H9 (cell line): ENCODE measurements at regions not wholly inside any gene's neighbourhood (a gene's known extent, or its start where the extent isn't known, plus 50 kb on each side); places are given as distances from the start of the nearest gene placed in this dataset.

ENCODE experiments used
- DNase-seq: peaks from one replicate; pipeline ENCODE4 v3.0.0-alpha.2; 2017
- H2AFZ ChIP-seq: one replicate; pipeline ENCODE4 v1.6.1; 2013; ENCODE audit warnings: mild to moderate bottlenecking, low read length, control low read depth, moderate library complexity
- H2AK5ac ChIP-seq: 2 replicates; pipeline ENCODE4 v1.6.1; 2013; ENCODE audit warnings: low read length, control low read depth, mixed read lengths; ENCODE audit not compliant: insufficient read length
- H2BK120ac ChIP-seq: one replicate; pipeline ENCODE4 v1.6.1; 2013; ENCODE audit warnings: low read depth, mild to moderate bottlenecking, low read length, control low read depth, inconsistent platforms; ENCODE audit not compliant: poor library complexity, severe bottlenecking
- H2BK12ac ChIP-seq: 2 replicates; pipeline ENCODE4 v1.6.1; 2013; ENCODE audit warnings: low read length, control low read depth, mixed read lengths, low read depth; ENCODE audit not compliant: insufficient read length
- H2BK15ac ChIP-seq: 2 replicates; pipeline ENCODE4 v1.6.1; 2013; ENCODE audit warnings: low read depth, low read length, control low read depth
- H2BK20ac ChIP-seq: one replicate; pipeline ENCODE4 v1.6.1; 2013; ENCODE audit warnings: low read depth, mild to moderate bottlenecking, low read length, control low read depth, inconsistent platforms; ENCODE audit not compliant: poor library complexity, severe bottlenecking
- H2BK5ac ChIP-seq: 2 replicates; pipeline ENCODE4 v1.6.1; 2013; ENCODE audit warnings: low read length, control low read depth, mixed read lengths; ENCODE audit not compliant: insufficient read length
- H3K14ac ChIP-seq: 2 replicates; pipeline ENCODE4 v1.6.1; 2013; ENCODE audit warnings: low read length, control low read depth; ENCODE audit not compliant: insufficient read depth
- H3K18ac ChIP-seq: 2 replicates; pipeline ENCODE4 v1.6.1; 2013; ENCODE audit warnings: low read depth, mild to moderate bottlenecking, mixed read lengths, low read length, control low read depth; ENCODE audit not compliant: insufficient read length
- H3K23ac ChIP-seq: 2 replicates; pipeline ENCODE4 v1.6.1; 2013; ENCODE audit warnings: low read length, control low read depth, mixed read lengths, low read depth; ENCODE audit not compliant: insufficient read length
- H3K23me2 ChIP-seq: 2 replicates; pipeline ENCODE4 v1.6.1; 2013; ENCODE audit warnings: low read depth, mild to moderate bottlenecking, mixed read lengths, low read length, control low read depth; ENCODE audit not compliant: insufficient read length, poor library complexity, severe bottlenecking
- H3K27ac ChIP-seq: 2 replicates; pipeline ENCODE4 v1.5.1; 2013; ENCODE audit warnings: low read length, control low read depth, mixed read lengths, low read depth; ENCODE audit not compliant: insufficient read length
- H3K27me3 ChIP-seq: 2 replicates; pipeline ENCODE4 v1.6.1; 2013; ENCODE audit warnings: low read length, control low read depth, inconsistent platforms; ENCODE audit not compliant: insufficient read depth
- H3K4ac ChIP-seq: 2 replicates; pipeline ENCODE4 v1.6.1; 2013; ENCODE audit warnings: low read depth, mild to moderate bottlenecking, control low read depth, inconsistent platforms, low read length, moderate library complexity
- H3K4me1 ChIP-seq: 2 replicates; pipeline ENCODE4 v1.6.1; 2013; ENCODE audit warnings: low read length, control low read depth, inconsistent platforms; ENCODE audit not compliant: insufficient read depth
- H3K4me2 ChIP-seq: 2 replicates; pipeline ENCODE4 v1.6.1; 2013; ENCODE audit warnings: low read length, control low read depth, mixed read lengths; ENCODE audit not compliant: insufficient read length, insufficient read depth
- H3K56ac ChIP-seq: 2 replicates; pipeline ENCODE4 v1.6.1; 2013; ENCODE audit warnings: low read depth, mild to moderate bottlenecking, mixed read lengths, low read length, control low read depth; ENCODE audit not compliant: insufficient read length
- H3K79me1 ChIP-seq: 2 replicates; pipeline ENCODE4 v1.6.1; 2013; ENCODE audit warnings: low read depth, mild to moderate bottlenecking, moderate library complexity, low read length, control low read depth, inconsistent platforms; ENCODE audit not compliant: insufficient read depth, poor library complexity, severe bottlenecking
- H3K79me2 ChIP-seq: 2 replicates; pipeline ENCODE4 v1.6.1; 2013; ENCODE audit warnings: low read length, control low read depth, inconsistent platforms; ENCODE audit not compliant: insufficient read depth
- H3K9ac ChIP-seq: 2 replicates; pipeline ENCODE4 v1.6.1; 2013; ENCODE audit warnings: low read length, control low read depth, mixed read lengths; ENCODE audit not compliant: insufficient read length; ENCODE audit errors: extremely low read depth
- H3K9me3 ChIP-seq: one replicate; pipeline ENCODE4 v1.6.1; 2013; ENCODE audit warnings: low read depth, low read length, inconsistent platforms; ENCODE audit not compliant: control insufficient read depth
- H3T11ph ChIP-seq: one replicate; pipeline ENCODE4 v1.6.1; 2013; ENCODE audit warnings: mild to moderate bottlenecking, low read length, control low read depth, inconsistent platforms
- H4K20me1 ChIP-seq: one replicate; pipeline ENCODE4 v1.6.1; 2013; ENCODE audit not compliant: control insufficient read depth, insufficient read length, insufficient read depth
- H4K5ac ChIP-seq: 2 replicates; pipeline ENCODE4 v1.6.1; 2013; ENCODE audit warnings: low read depth, mild to moderate bottlenecking, mixed read lengths, low read length, control low read depth; ENCODE audit not compliant: insufficient read length
- H4K8ac ChIP-seq: replicated peaks from 2 replicates; pipeline ENCODE4 v1.6.1; 2013; ENCODE audit warnings: low read length, control low read depth, mixed read lengths, low read depth; ENCODE audit not compliant: insufficient read length
- H4K91ac ChIP-seq: 2 replicates; pipeline ENCODE4 v1.6.1; 2013; ENCODE audit warnings: low read depth, mild to moderate bottlenecking, moderate library complexity, mixed read lengths, low read length, control low read depth; ENCODE audit not compliant: insufficient read length
- H3K27ac Mint-ChIP-seq, 3 experiments: 2 replicates in 2 of 3; 3 replicates in 1 of 3; pipeline ENCODE4 v1.8.0; 2020 to 2021; ENCODE audit warnings: mixed read lengths in 3 of 3, mild to moderate bottlenecking in 1 of 3, moderate library complexity in 1 of 3
- H3K27me3 Mint-ChIP-seq: 2 replicates; pipeline ENCODE4 v1.8.0; 2021; ENCODE audit warnings: low read depth, mild to moderate bottlenecking, moderate library complexity, mixed read lengths
- H3K36me3 Mint-ChIP-seq, 3 experiments: 2 replicates in 2 of 3; 3 replicates in 1 of 3; pipeline ENCODE4 v1.8.0; 2020 to 2021; ENCODE audit warnings: low read depth in 3 of 3, mixed read lengths in 3 of 3; ENCODE audit not compliant: insufficient read depth in 1 of 3
- H3K4me1 Mint-ChIP-seq, 2 experiments: 2 replicates each; pipeline ENCODE4 v1.8.0; 2020; ENCODE audit warnings: mixed read lengths in 2 of 2
- H3K4me3 Mint-ChIP-seq, 2 experiments: 2 replicates in 1 of 2; 3 replicates in 1 of 2; pipeline ENCODE4 v1.8.0; 2020 to 2021; ENCODE audit warnings: mild to moderate bottlenecking in 2 of 2, mixed read lengths in 2 of 2, moderate library complexity in 1 of 2
- H3K9me3 Mint-ChIP-seq, 2 experiments: 2 replicates in 1 of 2; 3 replicates in 1 of 2; pipeline ENCODE4 v1.8.0; 2020; ENCODE audit warnings: mild to moderate bottlenecking in 2 of 2, mixed read lengths in 2 of 2, moderate library complexity in 1 of 2
- CTCF ChIP-seq: fragments of 200-600 bp; sonication (generic); conservative IDR thresholded peaks from 3 replicates; pipeline ENCODE4 v1.8.0; 2021; ENCODE audit warnings: antibody characterized with exemption, mild to moderate bottlenecking
- WGBS: extraction: QIAGEN DNeasy Blood & Tissue Kit; methylation state at CpG from one replicate; pipeline ENCODE4 v1.1.7; 2013; ENCODE audit warnings: missing lambda C conversion rate, low lambda C conversion rate, mixed read lengths; ENCODE audit not compliant: insufficient read length; ENCODE audit errors: extremely low coverage; 5-methylcytosine and 5-hydroxymethylcytosine counted together

GRCh38 chr17:54834086-54834485 lies 66.6 kb upstream of the TOM1L1 start:
- Histone ChIP-seq H4K8ac (no peak overlapping the region), H2AFZ (no peak overlapping the region), H2AK5ac (no peak overlapping the region), H4K91ac (no peak overlapping the region), H3K27ac (no peak overlapping the region), H2BK5ac (no peak overlapping the region), H3K4me1 (no peaks in the 10 kb centered on the region), H2BK20ac (no peak overlapping the region), H3K4me2 (no peak overlapping the region), H4K5ac (no peak overlapping the region), H3K79me1 (no peaks in the 10 kb centered on the region), H3K23ac (no peak overlapping the region), H4K20me1 (no peaks in the 10 kb centered on the region), H3K9ac (no peak overlapping the region), H3T11ph (no peak overlapping the region), H3K9me3 (no peaks in the 10 kb centered on the region), H3K56ac (no peak overlapping the region), H3K23me2 (no peaks in the 10 kb centered on the region), H3K79me2 (no peaks in the 10 kb centered on the region), H2BK15ac (no peak overlapping the region), H3K14ac (no peak overlapping the region), H3K4ac (no peak overlapping the region), H2BK120ac (no peak overlapping the region), H3K18ac (no peak overlapping the region), H3K27me3 (no peaks in the 10 kb centered on the region), H2BK12ac (no peak overlapping the region)
- H3K4me3 Mint-ChIP-seq: no peak overlapping the region
- WGBS: no CpG with 5 or more reads among the region's 3 CpGs
- H3K4me1 Mint-ChIP-seq: peaks cover 0 to 2% of the 10 kb centered on the region in 2 experiments; a peak in 1 of 4 replicates
- H3K27ac Mint-ChIP-seq: no peak overlapping the region
- H3K9me3 Mint-ChIP-seq: peaks cover 3 to 4% of the 10 kb centered on the region in 2 experiments; a peak in 1 of 5 replicates
- H3K27me3 Mint-ChIP-seq: no peaks in the 10 kb centered on the region
- no peak for TF ChIP-seq CTCF
- H3K36me3 Mint-ChIP-seq: no peaks in the 10 kb centered on the region
- DNase-seq: no peak
